ENCODE measurements at regions not wholly inside any gene's neighbourhood (a gene's known extent, or its start where the extent isn't known, plus 50 kb on each side); places are given as distances from the start of the nearest gene placed in this dataset.

DNA sequence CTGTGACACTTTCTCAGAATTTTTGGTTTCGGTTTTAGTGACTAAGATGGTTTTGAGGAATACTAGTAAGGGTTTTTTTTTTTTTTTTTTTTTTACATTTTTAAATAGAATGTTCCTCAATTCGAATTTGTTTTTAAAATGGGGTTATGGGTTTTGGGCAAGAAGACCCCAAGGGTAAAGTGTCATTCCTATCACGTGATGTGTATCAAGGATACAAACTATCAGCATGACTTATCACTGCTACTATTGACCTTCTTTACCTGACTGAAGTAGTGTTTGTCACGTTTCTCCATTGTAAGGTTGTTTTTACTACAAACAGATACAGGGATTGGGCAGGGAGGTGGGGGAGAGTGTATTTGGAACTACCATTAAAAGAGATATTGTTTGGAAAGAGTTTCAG lies 781.1 kb upstream of the ADGRL4 start:
- DNase-seq (ENCODE audit: low spot score): no peak

- no peak for DNase-seq (ENCODE audit: low spot score)
Measured at GRCh38 chr1:79785964-79786363, 779.4 kb upstream of the ADGRL4 start.

GRCh38 chr1:79785561-79785960 lies 779.0 kb upstream of the ADGRL4 start:
- no peak for DNase-seq (ENCODE audit: low spot score)

- no peak for DNase-seq (ENCODE audit: low spot score)
Measured at GRCh38 chr1:79781261-79781660, 774.7 kb upstream of the ADGRL4 start.

GRCh38 chr1:79777481-79778219 lies 771.1 kb upstream of the ADGRL4 start:
- no peak for DNase-seq (ENCODE audit: low spot score)

- DNase-seq (ENCODE audit: low spot score): no peak
Measured at GRCh38 chr1:79775402-79775801, 768.9 kb upstream of the ADGRL4 start.

- no peak for DNase-seq (ENCODE audit: low spot score)
Measured at GRCh38 chr1:79773385-79773784, 766.9 kb upstream of the ADGRL4 start.

- DNase-seq (ENCODE audit: low spot score): no peak
Measured at GRCh38 chr1:79762461-79762860, 755.9 kb upstream of the ADGRL4 start.

DNA sequence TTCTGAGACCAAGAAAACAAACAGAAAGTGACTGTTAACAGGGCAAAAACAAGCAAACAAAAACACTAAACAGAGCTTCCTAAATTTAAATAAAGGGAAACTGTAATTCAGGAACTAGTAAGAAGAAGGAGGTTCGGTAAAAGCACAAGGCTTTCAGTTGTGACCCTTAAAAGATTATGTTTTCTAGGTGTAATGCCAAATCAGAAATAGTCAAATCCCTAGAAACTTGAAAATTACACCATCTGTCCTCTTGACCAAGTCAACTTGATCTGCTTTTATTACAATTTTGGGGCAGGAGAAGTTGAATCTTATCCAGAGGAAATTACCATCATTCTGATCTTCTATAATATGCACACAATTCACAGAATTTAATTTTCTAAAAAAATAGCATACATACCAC lies 754.0 kb upstream of the ADGRL4 start:
- DNase-seq (ENCODE audit: low spot score): no peak

- DNase-seq (ENCODE audit: low spot score): no peak
Measured at GRCh38 chr1:79749607-79750006, 743.1 kb upstream of the ADGRL4 start.

- no peak for DNase-seq (ENCODE audit: low spot score)
Measured at GRCh38 chr1:79745929-79746328, 739.4 kb upstream of the ADGRL4 start.

- DNase-seq (ENCODE audit: low spot score): no peak
Measured at GRCh38 chr1:79744746-79745145, 738.2 kb upstream of the ADGRL4 start.

DNA sequence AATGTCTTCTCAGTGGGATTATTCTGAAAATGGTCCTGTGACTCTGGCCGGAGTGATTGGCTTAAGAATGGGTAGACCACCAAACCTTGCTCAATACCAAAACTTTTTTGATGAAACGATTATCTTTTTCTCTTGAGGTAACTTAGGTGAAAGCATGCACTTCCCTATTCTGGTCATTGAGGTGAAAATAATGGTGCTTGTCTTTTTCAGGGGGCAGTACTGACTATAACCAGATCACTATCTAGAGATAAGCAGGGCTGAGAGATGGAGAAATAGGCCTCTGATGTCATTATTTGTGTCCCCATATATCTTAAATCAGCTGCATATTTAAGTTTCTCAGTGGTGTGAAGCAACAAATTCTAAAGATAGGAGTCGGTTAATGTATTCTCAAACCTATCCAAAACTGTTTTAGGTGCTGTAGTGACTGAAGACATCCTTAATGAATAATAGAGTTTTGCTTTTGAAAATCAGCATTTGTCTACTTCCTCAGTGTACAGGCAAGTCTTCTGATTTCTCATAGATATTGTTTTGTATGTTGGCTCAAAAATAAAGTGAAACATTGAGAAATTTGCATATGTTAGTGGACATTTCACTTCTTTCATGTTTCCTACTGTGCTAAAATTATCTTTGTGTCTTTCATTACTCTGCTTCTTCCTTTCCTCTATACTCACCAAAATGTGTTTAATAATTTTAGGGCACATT lies 735.3 kb upstream of the ADGRL4 start:
- no peak for DNase-seq (ENCODE audit: low spot score)

GRCh38 chr1:79738101-79738500 lies 731.6 kb upstream of the ADGRL4 start:
- DNase-seq (ENCODE audit: low spot score): no peak

DNA sequence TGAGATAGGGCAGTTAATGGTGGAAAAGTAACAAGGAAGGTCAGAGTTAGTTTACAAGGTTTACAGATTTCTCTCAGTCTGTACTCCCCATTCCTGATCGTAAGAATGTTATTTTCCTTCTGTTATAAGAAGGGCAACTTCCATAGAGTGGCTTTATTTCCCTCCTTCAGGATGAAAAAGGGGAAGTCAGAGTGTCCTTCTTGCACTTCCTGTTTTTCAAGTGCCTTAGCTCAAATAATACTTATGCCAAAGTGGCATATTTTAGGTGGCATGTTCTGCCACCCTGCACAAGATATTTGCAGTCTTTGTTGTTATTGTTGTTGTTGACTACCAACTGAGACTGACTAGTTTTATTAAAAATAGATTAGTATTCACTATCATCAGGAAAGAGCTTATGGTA lies 730.7 kb upstream of the ADGRL4 start:
- DNase-seq (ENCODE audit: low spot score): no peak

DNA sequence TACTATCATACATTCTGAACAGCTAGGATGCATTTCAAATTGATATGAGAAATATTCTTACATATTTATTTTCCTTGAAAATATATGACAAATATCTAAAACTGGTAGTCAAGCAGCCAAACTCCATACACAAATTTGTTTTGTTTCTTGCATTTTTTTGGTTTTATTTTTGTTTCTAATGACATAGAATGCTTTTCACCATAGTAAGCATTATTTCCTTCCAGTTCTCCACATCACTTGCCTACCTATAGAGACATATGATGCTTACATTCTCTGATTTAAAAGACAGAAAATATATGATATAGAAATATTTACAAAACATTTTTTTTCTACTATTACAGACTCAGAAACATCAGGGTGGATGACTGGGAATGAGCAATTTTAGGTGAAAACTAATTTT lies 726.4 kb upstream of the ADGRL4 start:
- DNase-seq (ENCODE audit: low spot score): no peak

GRCh38 chr1:79726911-79727310 lies 720.4 kb upstream of the ADGRL4 start:
- no peak for DNase-seq (ENCODE audit: low spot score)

GRCh38 chr1:79726321-79726720 lies 719.8 kb upstream of the ADGRL4 start:
- DNase-seq (ENCODE audit: low spot score): no peak

- peak; percentile 19 for DNase-seq (ENCODE audit: low spot score)
Measured at GRCh38 chr1:79716447-79716846, 709.9 kb upstream of the ADGRL4 start.

DNA sequence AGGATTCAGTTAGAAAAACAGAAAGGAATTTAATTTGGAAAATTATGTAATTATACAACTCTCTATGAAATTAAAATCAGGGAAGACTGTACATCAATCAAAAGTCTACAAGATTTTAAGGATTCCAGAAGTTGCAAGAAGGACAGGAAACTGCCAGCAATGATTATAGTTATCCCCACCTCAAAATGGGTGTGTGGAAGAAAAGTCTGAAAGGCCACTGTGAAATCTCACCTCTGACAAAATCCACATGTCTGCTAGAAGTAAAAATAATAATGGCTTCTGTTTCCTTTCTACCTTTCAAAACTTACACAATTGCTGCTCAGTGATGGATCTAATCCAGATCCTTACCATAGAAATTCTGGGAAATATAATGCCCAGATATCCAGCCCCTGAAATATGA lies 708.1 kb upstream of the ADGRL4 start:
- DNase-seq (ENCODE audit: low spot score): no peak

DNA sequence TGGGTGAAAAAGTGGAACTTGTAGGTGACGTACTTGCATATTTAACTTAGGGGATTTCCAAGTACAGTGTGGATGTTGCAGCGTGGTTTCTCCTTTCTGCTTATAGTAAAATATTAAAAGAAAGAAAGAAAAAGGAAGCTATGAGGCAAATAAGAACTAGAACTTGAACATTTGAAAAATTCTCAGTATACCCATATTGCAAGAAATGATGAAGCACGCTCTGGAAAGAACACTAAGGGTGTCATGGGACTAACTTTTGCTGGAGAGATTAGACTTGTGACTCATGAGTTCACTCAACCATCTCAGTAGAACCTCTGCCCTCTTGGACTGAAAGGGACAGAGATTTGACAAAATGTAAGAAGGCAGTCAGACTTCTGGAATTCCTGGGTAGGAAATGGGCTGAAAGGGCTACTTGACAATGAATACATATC lies 704.5 kb upstream of the ADGRL4 start:
- peak; percentile 13 for DNase-seq (ENCODE audit: low spot score)

- no peak for DNase-seq (ENCODE audit: low spot score)
Measured at GRCh38 chr1:79708646-79709265, 702.2 kb upstream of the ADGRL4 start.

GRCh38 chr1:79705218-79705617 lies 698.7 kb upstream of the ADGRL4 start:
- no peak for DNase-seq (ENCODE audit: low spot score)
